GM18868 (cell line): ENCODE measurements at regions not wholly inside any gene's neighbourhood (a gene's known extent, or its start where the extent isn't known, plus 50 kb on each side); places are given as distances from the start of the nearest gene placed in this dataset.
A peak's percentile ranks its signal among the peaks of the same experiment; 100 is the strongest.

Experiments used
- ATAC-seq: cut with Tn5 transposase; IDR thresholded peaks from one replicate; pipeline ENCODE4 v1.9.1; 2021; ENCODE audit warnings: mild to moderate bottlenecking, moderate library complexity; ENCODE audit not compliant: unreplicated experiment

DNA sequence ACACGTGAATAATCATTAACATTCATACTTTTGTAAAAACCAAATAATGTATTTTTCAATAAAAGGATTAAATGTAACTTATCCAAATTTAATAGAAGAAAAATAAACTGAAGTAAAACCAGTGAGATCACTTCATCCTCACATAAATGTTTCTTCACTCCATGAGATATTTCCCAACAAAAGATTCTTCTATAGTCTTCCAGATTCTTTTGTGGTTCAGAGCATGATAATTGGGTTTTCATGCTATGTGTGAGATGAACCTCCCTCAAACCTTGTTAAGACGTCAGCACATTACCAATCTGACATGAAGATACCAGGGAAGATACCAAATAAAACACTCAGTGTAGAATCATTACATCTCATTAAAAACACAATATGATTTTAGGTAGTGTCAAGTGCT is 62.9 kb upstream of the OXGR1 start:
- no peak for ATAC-seq

DNA sequence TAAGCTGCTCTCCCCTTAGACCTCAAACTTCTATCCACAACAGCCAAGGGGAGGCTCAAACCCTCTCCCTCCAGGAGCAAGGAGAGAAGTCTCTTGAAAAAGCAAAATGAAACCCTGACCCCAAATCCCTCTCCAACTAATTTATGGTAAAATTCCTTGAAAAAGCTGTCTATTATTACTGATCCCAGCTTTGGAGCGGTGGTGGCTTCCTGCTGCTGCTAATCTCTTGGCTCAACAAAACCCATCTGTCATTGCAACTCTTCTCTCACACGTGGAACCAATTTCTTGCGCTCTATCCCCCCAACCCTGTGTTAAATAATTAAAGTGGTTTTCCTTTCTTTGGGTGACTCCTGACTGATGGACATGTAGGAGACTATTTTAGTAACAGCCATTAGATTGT is 64.1 kb upstream of the OXGR1 start:
- no peak for ATAC-seq

DNA sequence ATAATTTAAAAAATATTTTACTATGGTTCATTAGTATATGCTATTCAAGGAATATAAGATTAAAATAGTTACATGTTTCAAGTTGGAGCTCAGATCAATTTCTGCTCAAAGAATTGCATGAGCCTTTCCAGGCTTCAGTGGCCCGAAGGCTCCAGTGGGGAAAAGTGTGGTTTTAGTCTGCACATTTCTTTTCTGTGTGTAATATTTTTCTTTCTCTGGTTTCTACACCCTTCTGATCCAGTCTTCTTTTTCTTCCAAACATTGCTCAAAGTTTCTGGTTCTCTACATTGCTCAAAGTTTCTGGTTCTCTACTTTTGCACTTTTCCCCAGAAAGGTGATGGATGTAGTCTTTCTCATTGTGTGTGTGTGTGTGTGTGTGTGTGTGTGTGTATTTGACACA is 64.7 kb upstream of the OXGR1 start:
- ATAC-seq = no peak

DNA sequence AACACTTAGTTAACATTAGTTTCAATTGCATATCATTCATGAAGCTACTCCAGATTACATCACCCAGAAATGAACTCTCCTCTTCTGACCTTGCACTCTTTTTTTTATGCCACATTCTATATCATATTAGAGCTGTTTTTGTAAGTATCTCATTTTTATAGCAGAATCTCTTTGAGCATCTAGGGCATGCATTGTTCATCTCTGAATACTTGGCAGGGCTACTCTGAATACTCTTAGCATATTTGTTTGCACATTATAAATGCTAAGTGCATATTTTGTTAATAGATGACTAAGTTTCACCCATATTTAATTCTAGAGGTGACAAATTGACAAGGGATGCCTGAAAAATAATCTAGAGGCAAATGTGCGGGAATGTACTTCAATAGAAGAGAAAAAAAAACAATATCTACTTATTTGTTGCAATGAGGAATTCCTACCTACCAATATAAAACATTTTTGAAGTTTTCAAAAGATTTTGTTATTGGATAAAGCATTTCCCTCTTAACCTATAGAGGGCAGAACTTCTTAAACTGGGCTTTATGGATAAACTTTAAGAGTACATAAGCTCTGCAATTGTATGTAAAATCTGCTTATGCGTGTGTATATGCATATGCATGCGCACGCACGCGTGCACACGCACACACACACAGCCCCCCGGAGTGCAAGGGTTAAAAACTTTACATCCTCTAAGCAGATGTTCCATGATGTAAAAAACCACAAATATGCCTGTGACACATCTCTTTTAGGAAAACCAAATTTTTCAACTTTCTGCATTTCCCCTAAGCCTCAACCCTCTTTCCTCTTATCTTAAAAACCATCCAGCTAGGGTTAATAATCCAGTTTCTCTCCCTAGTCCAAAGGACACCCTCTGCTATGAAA is 73.0 kb upstream of the OXGR1 start:
- no peak for ATAC-seq

DNA sequence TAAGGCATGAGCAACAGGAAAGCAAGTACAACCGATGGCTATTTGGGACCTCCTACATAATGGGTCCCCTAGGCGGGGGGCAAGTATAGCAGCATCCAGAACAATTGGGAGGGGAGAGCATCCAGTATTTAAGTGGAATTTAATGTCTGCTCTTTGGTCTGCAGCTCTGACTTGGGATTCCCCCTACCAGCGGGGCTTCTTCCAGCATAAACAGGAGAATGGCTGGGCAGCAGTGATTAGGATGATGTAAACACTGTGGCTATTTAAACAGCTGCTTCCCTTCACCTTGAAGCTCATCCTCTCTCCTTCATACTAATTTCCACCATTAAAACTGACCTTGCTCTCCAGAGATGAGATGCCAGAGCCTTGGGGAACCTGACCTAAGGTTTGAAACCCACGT is 73.9 kb upstream of the OXGR1 start:
- no peak for ATAC-seq

DNA sequence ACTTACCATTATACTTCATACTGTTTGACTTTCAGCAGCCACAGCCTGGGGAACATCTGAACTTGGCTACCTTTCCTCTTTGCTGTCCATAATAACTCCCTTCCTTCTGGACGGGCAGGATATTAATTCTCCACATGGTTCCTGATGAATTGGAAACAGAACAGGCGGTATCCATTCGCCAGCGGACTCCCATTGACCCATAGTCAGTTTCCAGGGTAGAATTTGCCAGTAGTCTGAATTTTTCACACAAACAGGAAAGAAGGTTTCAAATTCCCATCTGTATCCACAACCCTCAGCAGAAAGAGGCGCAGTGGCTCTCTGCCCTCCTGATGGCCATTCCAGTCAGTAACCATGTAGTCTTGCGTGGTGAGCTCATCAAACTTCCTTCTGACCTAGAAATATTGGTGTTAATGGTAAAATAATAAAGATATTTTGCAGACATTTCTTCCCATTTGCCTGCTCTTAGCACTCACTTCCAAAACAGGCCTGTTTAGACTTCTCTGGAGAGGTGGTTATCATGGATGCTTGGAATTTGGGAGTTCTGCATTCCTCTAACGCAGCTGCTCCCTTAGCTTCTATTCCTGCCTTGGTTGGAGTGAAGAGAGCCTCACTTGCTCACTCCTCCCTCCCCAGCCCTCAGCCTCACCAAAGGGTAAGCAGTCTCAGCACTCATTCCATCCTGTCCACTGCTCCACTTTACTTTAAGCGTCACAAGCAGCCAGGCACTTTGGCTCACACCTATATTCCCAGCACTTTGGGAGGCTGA is 75.0 kb upstream of the OXGR1 start:
- ATAC-seq = no peak

DNA sequence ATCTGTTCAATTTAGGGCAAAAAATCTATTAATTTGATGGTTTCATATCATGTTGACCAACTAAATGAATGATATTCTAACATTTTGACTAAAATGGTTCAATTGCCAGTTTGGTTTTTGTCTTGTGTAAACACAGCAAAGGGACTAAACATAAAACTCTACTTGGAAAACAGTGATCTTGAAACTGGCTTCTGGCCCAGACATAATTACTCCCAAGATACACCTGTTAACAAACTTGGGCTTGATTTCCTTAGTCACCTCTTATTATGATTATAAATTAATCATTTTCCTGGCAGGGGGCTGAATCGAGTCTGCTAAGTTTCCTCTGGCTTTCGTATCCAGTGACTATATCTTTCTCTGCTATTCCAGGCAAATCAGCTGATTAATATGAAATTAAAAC is 78.0 kb upstream of the OXGR1 start:
- no peak for ATAC-seq

DNA sequence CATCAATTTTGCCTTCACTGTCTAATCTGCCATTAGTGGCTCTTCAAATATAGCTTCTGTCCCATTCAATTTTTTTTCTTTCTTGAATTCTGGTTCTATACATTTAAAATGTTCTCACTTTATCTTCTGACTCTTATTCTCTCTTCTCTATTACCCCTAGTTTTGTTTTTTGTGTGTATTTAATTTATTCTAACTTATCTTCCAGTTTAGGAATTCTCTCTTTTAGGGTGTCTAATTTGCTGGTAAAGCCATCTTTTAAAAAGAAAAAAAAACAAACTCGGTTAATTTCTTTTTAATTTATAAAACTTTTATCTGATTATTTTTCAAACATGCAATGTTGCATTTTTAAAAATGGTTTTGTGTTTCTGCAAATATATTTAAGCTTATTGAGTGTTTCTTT is 80.3 kb upstream of the OXGR1 start:
- ATAC-seq = no peak

DNA sequence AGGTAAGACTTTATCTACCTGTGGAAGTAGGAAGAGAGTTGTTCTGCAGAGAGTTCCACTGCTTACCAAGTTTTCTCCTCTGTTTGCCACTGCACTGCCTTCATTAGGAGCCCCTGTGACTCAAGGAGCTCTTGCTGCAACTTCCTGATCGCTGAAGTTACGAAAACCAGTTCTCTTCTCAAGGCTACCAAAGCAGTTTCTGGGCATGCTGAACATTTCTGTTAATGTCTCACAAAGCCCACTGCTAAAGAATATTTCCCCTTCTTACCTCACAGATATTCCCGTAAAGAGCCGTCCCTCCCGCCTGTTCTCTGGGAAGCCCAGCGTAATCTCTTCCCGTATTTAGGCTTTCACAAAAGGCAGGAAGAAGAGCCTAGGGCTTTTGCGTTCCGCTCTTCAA is 82.6 kb upstream of the OXGR1 start:
- no peak for ATAC-seq

DNA sequence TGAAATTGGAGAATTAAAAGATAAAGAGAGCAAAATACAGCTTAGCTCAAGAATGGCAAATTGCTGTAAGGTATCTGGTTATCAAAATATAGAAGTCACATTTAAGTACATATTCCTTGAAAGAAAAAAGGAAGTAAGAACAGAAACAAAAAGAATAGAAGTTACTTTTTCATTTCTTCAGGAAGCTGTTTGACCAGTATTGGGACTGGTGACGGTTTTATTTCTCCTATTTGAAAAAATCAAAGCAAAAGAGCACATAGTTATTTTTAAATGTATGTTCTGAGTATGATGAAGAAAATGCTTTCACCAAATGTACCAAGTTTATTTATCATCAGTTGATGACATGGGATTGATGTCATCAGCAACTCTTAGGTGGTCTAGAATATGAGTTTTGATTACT is 83.1 kb upstream of the OXGR1 start:
- ATAC-seq = no peak

DNA sequence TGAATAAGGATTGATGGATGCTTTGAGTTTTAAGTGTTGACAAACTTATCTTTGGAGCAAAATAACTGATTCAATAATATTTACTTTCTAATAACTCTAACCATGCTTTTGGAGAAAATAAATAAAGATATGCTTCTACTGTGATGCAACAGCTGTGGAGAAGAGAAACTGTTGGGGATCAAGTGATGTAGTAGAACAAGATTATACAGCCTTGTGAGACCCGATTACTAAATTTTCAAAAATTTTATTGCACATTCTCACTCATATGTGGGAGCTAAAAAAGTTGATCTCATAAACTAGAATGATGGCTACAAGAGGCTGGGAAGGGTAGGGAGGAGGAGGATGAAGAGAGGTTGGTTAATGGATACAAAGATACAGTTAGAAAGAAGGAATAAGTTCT is 85.5 kb upstream of the OXGR1 start:
- ATAC-seq = no peak

DNA sequence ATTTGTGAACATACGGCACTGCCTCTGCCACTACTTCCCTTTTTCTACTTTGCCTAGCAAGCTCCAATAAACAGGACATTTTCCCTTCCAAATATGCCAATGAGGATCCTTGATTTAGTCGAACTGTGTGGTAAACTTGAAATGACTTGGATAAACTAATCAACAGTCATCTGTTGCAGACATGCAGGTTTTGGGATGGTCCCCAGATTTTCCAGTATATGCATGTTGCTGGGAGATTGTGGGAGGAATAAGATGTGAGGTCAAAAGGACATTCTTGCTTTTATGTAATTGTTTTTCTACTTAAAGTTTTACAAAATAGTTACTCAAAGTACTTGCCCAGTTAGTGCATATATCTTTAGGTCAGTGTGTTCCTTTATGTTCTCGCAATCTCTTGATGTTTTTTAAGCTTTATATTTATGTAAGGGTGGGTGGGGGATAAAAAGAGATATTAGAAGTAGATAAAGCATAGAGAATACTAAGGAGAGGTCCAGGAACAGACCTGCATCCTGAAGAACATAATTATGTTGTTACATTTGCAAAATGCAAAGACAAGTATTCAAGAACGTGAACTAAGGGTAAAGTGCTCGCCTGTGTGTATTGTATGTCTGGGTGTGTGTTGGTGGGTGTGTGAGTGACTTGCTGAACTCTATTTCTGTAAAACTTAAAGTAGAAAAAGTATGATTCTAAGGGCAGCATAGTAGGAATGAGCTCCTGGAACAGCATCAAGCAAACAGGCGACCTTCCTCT is 88.4 kb upstream of the OXGR1 start:
- no peak for ATAC-seq

DNA sequence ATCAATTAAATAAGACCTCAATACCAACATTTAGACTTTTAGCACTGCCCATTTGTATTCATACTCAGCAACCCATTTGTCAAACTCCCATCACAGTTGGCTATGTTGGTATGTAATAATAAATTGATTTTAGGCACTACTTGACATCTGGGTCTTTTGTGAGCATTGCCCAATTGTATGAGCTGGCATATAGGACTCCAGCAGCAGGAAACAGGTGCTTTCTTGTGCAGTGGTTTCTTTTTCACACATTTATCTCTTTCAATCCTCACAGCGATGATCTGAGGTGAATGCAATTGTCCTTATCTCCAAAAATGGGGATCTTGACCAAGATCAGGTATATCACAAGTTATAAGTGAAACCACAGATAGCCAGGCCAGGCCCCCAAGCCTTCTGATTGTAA is 96.9 kb upstream of the OXGR1 start:
- no peak for ATAC-seq

DNA sequence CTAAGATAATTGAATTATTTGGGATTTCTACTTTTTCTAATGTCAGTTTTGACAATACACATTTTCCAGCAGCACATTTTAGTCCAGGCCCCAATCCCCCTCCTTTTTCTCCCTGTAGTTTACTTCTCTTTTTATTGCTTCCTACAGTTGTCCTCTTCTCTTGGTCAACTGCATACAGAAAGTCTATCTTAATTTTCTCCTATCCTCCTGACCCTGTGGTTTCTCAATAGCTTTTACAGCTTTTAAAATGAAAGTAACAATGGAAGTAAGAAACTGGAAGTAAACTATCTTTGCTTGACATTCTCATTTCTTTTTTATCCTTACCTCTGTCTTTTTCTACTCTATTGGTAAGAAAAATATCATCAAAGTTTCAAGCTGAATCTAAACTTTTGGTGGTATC is 106.5 kb upstream of the OXGR1 start:
- no peak for ATAC-seq

DNA sequence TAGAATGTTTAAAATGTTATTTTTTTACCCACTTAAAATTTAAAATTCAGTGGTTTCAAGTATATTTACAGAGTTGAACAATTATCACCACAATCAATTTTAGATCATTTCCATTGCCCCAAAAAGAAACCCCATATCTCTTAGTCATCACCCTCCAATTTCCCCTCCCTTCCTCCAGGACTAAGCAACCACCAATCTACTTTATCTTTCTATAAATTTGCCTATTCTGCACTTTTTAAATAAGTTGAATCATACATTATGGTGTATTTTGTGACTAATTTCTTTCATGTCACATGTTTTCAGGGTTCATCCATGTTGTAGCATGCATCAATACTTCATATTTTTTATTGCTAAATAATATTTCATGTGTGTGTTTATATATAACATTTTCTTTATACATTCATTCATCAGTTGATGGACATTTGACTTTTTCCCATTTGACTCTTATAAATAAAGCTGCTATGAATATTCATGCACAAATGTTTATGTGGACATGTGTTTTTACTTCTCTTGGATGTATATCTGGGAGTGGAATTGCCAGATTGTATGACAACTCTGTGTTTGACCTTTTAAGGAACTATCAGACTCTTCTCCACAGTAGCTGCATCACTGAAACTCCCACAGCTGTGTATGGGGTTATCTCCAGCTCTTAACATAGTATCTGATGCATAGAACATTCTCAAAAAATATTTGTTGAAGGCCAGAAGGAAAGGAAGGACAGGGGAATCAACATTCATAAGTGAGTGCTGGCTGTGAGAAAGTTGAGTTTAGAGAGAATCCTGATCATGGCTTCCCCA is 107.8 kb upstream of the OXGR1 start:
- ATAC-seq = no peak

DNA sequence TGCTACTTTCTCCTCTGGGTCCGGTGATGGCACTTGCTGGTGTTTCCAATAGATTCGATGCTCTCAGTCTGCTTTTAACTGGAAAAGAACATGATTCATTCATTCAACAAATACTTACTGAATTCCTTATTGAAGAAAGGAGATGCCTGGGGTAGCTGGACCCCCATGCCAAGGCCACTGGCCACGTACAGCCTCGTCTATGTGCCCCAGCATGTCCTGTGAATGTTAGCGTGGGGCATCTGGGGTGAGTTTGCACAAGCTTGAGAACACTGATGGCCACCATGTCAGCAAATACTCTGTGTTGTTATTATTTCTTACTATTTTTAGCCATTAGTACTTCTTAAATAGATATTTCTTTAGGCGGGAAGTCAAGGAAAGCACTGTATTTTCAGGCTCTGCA is 112.0 kb upstream of the OXGR1 start:
- no peak for ATAC-seq

DNA sequence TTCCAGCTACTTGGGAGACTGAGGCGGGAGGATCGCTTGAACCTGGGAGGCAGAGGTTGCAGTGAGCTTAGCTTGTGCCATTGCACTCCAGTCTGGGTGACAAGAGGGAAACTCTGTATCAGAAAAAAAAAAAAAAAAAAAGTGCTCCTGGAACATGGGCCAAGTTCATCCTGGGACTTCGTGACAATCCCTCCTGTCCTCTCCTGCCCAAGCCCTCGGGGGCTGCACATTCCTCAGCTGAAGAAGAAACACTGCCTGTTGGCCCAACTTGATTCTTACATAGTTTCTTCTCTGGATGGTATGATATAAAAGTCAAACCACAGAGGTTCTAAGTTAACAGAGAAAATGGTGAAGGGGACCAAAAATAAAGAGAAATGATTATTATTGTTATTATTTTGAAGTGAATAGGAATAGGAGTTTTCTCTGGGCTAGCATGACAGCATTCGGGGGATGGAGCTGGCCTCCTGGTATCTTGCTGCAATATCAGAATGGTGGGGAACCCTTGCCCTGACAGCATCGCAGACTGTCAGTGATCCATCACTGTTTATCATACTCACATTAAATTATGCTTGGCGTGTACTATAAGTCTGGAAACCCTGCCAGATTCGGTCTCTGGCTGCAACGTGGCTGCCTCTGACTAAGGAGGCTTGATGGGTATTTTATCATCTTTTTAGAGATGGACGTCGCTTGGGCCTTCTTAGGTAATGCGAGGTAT is 113.7 kb upstream of the OXGR1 start:
- no peak for ATAC-seq

DNA sequence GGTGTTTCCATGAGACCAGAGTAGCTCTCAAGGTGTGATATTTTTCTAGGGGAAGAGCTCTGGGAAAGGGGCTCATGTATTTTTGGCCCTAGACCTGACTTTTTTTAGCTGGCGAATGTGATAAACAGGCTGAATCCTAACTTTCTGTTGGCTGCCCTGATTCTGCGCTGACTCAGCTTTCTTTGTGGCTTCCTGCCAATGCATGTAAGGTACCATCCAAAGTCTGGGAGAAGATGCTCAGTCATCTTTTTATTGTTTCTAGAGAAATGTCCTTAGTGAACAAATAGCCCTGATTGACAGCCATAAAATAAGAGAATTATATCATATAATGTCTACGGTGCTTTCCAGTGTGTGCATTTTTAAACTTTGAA is 113.6 kb upstream of the MBNL2 start:
- ATAC-seq = no peak

DNA sequence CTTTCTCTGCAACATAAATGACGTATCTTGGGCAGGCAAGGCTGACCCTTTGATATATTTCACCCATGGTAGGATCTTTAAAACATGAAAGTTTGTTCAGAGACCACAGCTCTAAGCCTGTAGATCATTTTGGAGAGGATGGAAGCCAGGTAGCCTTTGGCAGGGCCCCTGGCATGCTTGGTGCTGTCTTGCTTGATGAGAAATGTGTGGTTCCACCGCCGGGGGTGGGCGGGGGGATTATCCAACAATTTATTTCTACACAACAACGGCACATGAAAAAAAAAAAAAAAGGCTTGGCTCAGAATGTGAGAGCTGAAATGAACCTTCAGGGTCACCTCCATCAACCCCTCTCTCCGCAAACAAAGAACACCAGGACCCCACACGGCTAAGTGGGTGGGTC is 112.9 kb upstream of the MBNL2 start:
- no peak for ATAC-seq

DNA sequence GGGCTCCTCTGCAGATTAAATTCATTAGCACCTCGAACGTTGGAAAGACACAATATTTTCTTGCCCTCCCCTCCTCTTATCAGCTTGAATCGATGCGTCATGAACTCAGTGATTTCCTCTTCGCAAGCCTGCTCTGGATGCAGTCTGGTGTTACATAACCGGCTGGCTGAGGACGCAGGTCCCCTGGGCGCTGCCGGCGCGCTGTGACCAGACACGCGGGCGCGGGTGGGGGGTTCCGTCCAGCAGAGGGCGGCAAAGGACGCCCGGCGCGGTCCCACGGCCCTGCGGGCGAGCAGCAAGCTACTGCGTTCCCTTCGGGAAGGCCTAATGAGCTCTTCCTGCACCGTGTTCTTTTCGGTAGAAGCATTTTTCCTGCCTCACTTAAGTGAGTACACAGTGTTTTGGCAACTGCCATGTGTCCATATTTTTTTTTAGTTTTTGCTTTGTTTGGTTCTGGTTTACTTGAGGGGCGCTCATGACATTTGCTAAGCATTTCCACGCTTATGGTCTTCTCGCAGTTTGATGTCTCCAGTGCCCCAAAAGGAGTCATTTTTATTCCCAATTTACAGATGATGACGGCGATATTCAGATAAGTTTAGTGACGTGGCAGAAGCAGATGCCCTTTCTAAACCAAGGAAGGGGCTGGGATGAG is 112.2 kb upstream of the MBNL2 start:
- ATAC-seq = peak; percentile 97
